Activated CD8-positive, alpha-beta memory T cell treated with anti-CD3 and anti-CD28 coated beads for 48 hours (primary cell): ENCODE measurements at regions not wholly inside any gene's neighbourhood (a gene's known extent, or its start where the extent isn't known, plus 50 kb on each side); places are given as distances from the start of the nearest gene placed in this dataset.

Experiments used
- DNase-seq, 3 experiments: peaks; one replicate each; pipeline ENCODE4 v3.0.0-alpha.2; 2020; ENCODE audit warnings: low read depth in 2 of 3, low spot score in 2 of 3

GRCh38 chr2:217256251-217256650, 396.4 kb upstream of the TNP1 start:
- no peak for DNase-seq

- no peak for DNase-seq
Observed at GRCh38 chr2:217254111-217254510, 394.2 kb upstream of the TNP1 start.

- no peak for DNase-seq
Observed at GRCh38 chr2:217252181-217252580, 392.3 kb upstream of the TNP1 start.

- DNase-seq, result no peak
Observed at GRCh38 chr2:217250013-217250524, 390.2 kb upstream of the TNP1 start.

GRCh38 chr2:217249121-217250012, 389.5 kb upstream of the TNP1 start:
- no peak for DNase-seq

- DNase-seq, result no peak
Observed at GRCh38 chr2:217248312-217248935, 388.6 kb upstream of the TNP1 start.

GRCh38 chr2:217247476-217247875, 387.6 kb upstream of the TNP1 start:
- DNase-seq, result no peak

- DNase-seq, result no peak
Observed at GRCh38 chr2:217246108-217246507, 386.2 kb upstream of the TNP1 start.

GRCh38 chr2:217244815-217245214, 385.0 kb upstream of the TNP1 start:
- no peak for DNase-seq

GRCh38 chr2:217242947-217243346, 383.1 kb upstream of the TNP1 start:
- DNase-seq, result no peak

GRCh38 chr2:217231724-217232123, 371.9 kb upstream of the TNP1 start:
- DNase-seq, result no peak

- no peak for DNase-seq
Observed at GRCh38 chr2:217231212-217231611, 371.3 kb upstream of the TNP1 start.

GRCh38 chr2:217228732-217229131, 368.9 kb upstream of the TNP1 start:
- DNase-seq, result no peak

GRCh38 chr2:217227794-217228193, 367.9 kb upstream of the TNP1 start:
- DNase-seq, result no peak

GRCh38 chr2:217225596-217225995, 365.7 kb upstream of the TNP1 start:
- no peak for DNase-seq

GRCh38 chr2:217223222-217223930, 363.5 kb upstream of the TNP1 start:
- DNase-seq, result no peak

GRCh38 chr2:217222309-217222910, 362.5 kb upstream of the TNP1 start:
- DNase-seq, result no peak

GRCh38 chr2:217220228-217221013, 360.6 kb upstream of the TNP1 start:
- DNase-seq, result no peak

GRCh38 chr2:217219164-217219520, 359.3 kb upstream of the TNP1 start:
- no peak for DNase-seq

GRCh38 chr2:217218269-217219163, 358.7 kb upstream of the TNP1 start:
- no peak for DNase-seq
